OCI-LY1 (cell line): ENCODE measurements at regions not wholly inside any gene's neighbourhood (a gene's known extent, or its start where the extent isn't known, plus 50 kb on each side); places are given as distances from the start of the nearest gene placed in this dataset.

Experiments
- H2AFZ ChIP-seq: fragments of 200-600 bp; sonication (generic), shearing (Covaris generic); 2 replicates; pipeline ENCODE4 v1.6.0; 2014; ENCODE audit warnings: antibody characterized with exemption, mild to moderate bottlenecking, low read length
- H3F3A ChIP-seq: fragments of 200-600 bp; sonication (generic), shearing (Covaris generic); 2 replicates; pipeline ENCODE4 v1.6.0; 2014; ENCODE audit warnings: mild to moderate bottlenecking, antibody characterized with exemption, low read length, moderate library complexity; ENCODE audit not compliant: insufficient read depth
- H3K27ac ChIP-seq: fragments of 200-600 bp; sonication (generic); 2 replicates; pipeline ENCODE4 v1.5.1; 2014; ENCODE audit warnings: low read length, mixed run types, mild to moderate bottlenecking, low read depth; ENCODE audit not compliant: poor library complexity, severe bottlenecking
- H3K27me3 ChIP-seq: fragments of 200-600 bp; sonication (generic); 2 replicates; pipeline ENCODE4 v1.6.0; 2014; ENCODE audit warnings: antibody characterized with exemption, mild to moderate bottlenecking, low read length, moderate library complexity; ENCODE audit not compliant: insufficient read depth
- H3K36me3 ChIP-seq: fragments of 200-600 bp; sonication (generic); 2 replicates; pipeline ENCODE4 v1.6.1; 2014; ENCODE audit warnings: mild to moderate bottlenecking, antibody characterized with exemption, low read length, moderate library complexity, mixed read lengths; ENCODE audit not compliant: insufficient read depth
- H3K4me1 ChIP-seq: fragments of 200-600 bp; sonication (generic); 2 replicates; pipeline ENCODE4 v1.5.1; 2014; ENCODE audit warnings: mild to moderate bottlenecking, low read length, moderate library complexity; ENCODE audit not compliant: insufficient read depth, severe bottlenecking
- H3K4me2 ChIP-seq: fragments of 200-600 bp; sonication (generic), shearing (Covaris generic); 2 replicates; pipeline ENCODE4 v1.6.1; 2014; ENCODE audit warnings: low read length
- H3K4me3 ChIP-seq: fragments of 200-600 bp; sonication (generic); 2 replicates; pipeline ENCODE4 v1.5.1; 2014; ENCODE audit warnings: low read length, low read depth, mild to moderate bottlenecking, mixed read lengths; ENCODE audit not compliant: poor library complexity, severe bottlenecking
- H3K79me2 ChIP-seq: fragments of 200-600 bp; shearing (Covaris generic); 2 replicates; pipeline ENCODE4 v1.6.1; 2016; ENCODE audit warnings: mixed run types, low read length, mixed read lengths; ENCODE audit not compliant: insufficient read depth
- H3K9ac ChIP-seq: fragments of 200-600 bp; sonication (generic), shearing (Covaris generic); 2 replicates; pipeline ENCODE4 v1.6.1; 2014; ENCODE audit warnings: mild to moderate bottlenecking, low read length, mixed read lengths
- H3K9me2 ChIP-seq: fragments of 200-600 bp; sonication (generic), shearing (Covaris generic); 2 replicates; pipeline ENCODE4 v1.6.1; 2014; ENCODE audit warnings: low read depth, mild to moderate bottlenecking, low read length, mixed read lengths
- H3K9me3 ChIP-seq: fragments of 200-600 bp; shearing (Covaris generic); 2 replicates; pipeline ENCODE4 v1.6.1; 2014; ENCODE audit warnings: low read length, mixed read lengths
- H4K20me1 ChIP-seq: fragments of 200-600 bp; sonication (generic), shearing (Covaris generic); 2 replicates; pipeline ENCODE4 v1.6.0; 2016; ENCODE audit warnings: mild to moderate bottlenecking, low read length; ENCODE audit not compliant: insufficient read depth
- EZH2 ChIP-seq: fragments of 200-600 bp; sonication (generic), shearing (Covaris generic); IDR thresholded peaks from 2 replicates; pipeline ENCODE4 v1.8.0; 2017; ENCODE audit warnings: borderline replicate concordance, mixed run types, mild to moderate bottlenecking, antibody characterized with exemption, low read length, moderate library complexity, mixed read lengths
- TF ChIP-seq, protein P1 (sequence below): fragments of 200-600 bp; sonication (generic), shearing (Covaris generic); IDR thresholded peaks from 2 replicates; pipeline ENCODE4 v1.5.1; 2017; ENCODE audit warnings: mild to moderate bottlenecking, antibody characterized with exemption, low read length, moderate library complexity, mixed read lengths

DNA sequence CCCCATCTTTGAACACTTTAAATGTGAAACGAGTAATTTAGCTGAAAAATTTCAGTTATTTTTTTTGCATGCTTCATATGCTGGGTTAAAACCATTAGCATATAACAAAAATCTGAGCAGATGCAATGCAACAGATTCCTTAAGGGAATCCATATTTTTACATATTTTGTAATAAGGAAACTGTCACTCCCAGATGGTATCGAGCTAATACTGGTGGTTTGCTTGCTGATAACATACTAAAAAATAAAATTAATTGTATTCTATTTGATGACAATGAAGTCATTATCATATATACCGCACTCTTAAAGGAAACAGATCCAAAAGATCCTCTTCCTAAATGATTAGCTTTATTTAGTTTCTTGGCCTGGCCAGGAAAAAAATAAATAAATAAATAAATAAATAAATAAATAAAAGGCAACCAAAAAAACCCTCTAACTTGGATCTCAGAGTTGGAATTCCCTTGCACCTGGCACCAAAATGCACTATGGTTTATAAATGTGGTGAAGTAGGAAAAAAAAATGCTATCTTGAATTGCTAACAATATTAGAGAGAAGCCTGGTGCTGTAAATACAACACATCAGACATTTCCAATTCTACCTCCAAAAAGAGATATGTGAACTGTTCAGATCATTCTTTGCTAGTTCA lies 503.2 kb upstream of the ARRDC4 start:
- Histone ChIP-seq H3F3A (no peaks in the 10 kb centered on the region), H3K9me2 (no peaks in the 10 kb centered on the region), H3K4me3 (no peak overlapping the region), H3K27me3 (no peaks in the 10 kb centered on the region), H3K36me3 (no peaks in the 10 kb centered on the region), H3K4me2 (no peak overlapping the region), H2AFZ (no peak overlapping the region), H3K4me1 (no peaks in the 10 kb centered on the region), H3K79me2 (no peaks in the 10 kb centered on the region), H3K9ac (no peak overlapping the region), H4K20me1 (no peaks in the 10 kb centered on the region), H3K9me3 (no peaks in the 10 kb centered on the region), H3K27ac (no peak overlapping the region)
- TF ChIP-seq, protein P1, sequence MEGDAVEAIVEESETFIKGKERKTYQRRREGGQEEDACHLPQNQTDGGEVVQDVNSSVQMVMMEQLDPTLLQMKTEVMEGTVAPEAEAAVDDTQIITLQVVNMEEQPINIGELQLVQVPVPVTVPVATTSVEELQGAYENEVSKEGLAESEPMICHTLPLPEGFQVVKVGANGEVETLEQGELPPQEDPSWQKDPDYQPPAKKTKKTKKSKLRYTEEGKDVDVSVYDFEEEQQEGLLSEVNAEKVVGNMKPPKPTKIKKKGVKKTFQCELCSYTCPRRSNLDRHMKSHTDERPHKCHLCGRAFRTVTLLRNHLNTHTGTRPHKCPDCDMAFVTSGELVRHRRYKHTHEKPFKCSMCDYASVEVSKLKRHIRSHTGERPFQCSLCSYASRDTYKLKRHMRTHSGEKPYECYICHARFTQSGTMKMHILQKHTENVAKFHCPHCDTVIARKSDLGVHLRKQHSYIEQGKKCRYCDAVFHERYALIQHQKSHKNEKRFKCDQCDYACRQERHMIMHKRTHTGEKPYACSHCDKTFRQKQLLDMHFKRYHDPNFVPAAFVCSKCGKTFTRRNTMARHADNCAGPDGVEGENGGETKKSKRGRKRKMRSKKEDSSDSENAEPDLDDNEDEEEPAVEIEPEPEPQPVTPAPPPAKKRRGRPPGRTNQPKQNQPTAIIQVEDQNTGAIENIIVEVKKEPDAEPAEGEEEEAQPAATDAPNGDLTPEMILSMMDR, result no peak
- no peak for TF ChIP-seq EZH2

DNA sequence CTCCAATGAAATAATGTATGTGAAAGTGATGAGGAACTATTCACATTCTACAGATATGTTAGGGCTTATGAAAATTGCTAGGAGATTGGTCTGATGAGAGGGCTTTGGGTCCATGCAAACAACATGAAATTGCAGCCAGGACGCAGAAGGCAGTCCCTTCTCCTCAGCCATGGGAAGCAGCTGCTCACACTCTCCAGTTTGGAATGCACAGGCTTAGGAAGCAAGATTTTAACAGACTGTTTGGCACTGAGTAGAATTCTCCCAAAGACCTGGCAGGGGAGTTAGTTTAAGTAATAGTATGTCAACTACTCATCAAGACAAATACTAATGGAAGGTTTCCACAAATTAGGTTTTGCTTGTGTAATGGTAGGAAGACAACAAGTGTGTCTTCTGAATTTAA lies 500.7 kb upstream of the ARRDC4 start:
- Histone ChIP-seq H3K79me2 (no peaks in the 10 kb centered on the region), H4K20me1 (no peaks in the 10 kb centered on the region), H3K4me3 (no peak overlapping the region), H3K36me3 (no peaks in the 10 kb centered on the region), H3F3A (no peaks in the 10 kb centered on the region), H3K9ac (no peak overlapping the region), H3K9me3 (no peaks in the 10 kb centered on the region), H2AFZ (no peak overlapping the region), H3K9me2 (no peaks in the 10 kb centered on the region), H3K4me1 (no peaks in the 10 kb centered on the region), H3K27ac (no peak overlapping the region), H3K4me2 (no peak overlapping the region), H3K27me3 (no peaks in the 10 kb centered on the region)
- TF ChIP-seq, protein P1, result no peak
- TF ChIP-seq EZH2, result no peak

DNA sequence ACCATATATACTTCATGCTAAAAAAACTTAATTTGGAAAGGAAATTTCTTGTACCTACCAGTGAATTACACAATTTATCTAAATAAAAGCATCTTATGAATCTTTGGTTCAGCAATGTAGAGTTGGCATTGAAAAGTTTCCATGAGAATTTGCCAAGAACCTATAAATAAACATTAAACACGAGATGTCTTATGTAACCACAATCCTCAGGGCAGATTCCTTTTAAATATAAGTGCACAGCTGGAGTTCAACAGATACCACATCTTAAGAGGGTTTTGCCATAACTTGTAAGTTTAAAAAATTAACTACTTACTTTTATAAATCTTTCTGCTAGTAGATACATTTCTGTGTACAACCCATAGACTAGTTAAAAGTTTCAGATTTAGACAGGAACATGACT lies 499.3 kb upstream of the ARRDC4 start:
- no peak overlapping the region for H3K9ac ChIP-seq
- no peaks in the 10 kb centered on the region for H3K9me3 ChIP-seq
- no peaks in the 10 kb centered on the region for H3F3A ChIP-seq
- H3K9me2 ChIP-seq, result no peaks in the 10 kb centered on the region
- H2AFZ ChIP-seq, result no peak overlapping the region
- H3K36me3 ChIP-seq, result no peaks in the 10 kb centered on the region
- no peaks in the 10 kb centered on the region for H4K20me1 ChIP-seq
- H3K4me2 ChIP-seq, result no peak overlapping the region
- TF ChIP-seq, protein P1, result no peak
- no peak for TF ChIP-seq EZH2
- H3K27ac ChIP-seq, result no peak overlapping the region
- no peaks in the 10 kb centered on the region for H3K27me3 ChIP-seq
- no peaks in the 10 kb centered on the region for H3K4me1 ChIP-seq
- H3K79me2 ChIP-seq, result no peaks in the 10 kb centered on the region
- H3K4me3 ChIP-seq, result no peak overlapping the region
